HAP-1 (cell line): ENCODE measurements at regions not wholly inside any gene's neighbourhood (a gene's known extent, or its start where the extent isn't known, plus 50 kb on each side); places are given as distances from the start of the nearest gene placed in this dataset.

ENCODE experiments used
- DNase-seq, 2 experiments: peaks; one replicate each; pipeline ENCODE4 v3.0.0-alpha.2; 2016 to 2020; ENCODE audit warnings: low spot score in 2 of 2
- H3K27me3 ChIP-seq: fragments of 250-450 bp; sonication (Bioruptor Pico); 2 replicates; pipeline ENCODE4 v1.5.1; 2020; ENCODE audit warnings: low read depth, mild to moderate bottlenecking, moderate library complexity
- H3K36me3 ChIP-seq: fragments of 250-450 bp; sonication (Bioruptor Pico); replicated peaks from 2 replicates; pipeline ENCODE4 v1.5.1; 2020; ENCODE audit warnings: mild to moderate bottlenecking
- H3K4me1 ChIP-seq: fragments of 250-450 bp; sonication (Bioruptor Pico); 2 replicates; pipeline ENCODE4 v1.5.1; 2020; ENCODE audit warnings: mild to moderate bottlenecking
- H3K4me3 ChIP-seq: fragments of 250-450 bp; sonication (Bioruptor Pico); 2 replicates; pipeline ENCODE4 v1.5.1; 2020; ENCODE audit warnings: mild to moderate bottlenecking, moderate library complexity
- H3K9me3 ChIP-seq: fragments of 250-450 bp; sonication (Bioruptor Pico); 2 replicates; pipeline ENCODE4 v1.5.1; 2020; ENCODE audit warnings: mild to moderate bottlenecking, moderate library complexity
- in situ Hi-C: fragments of 300-500 bp; cut with MboI; formaldehyde crosslinking; loops from 3 replicates; pipeline ENCODE4 v1.14.3; 2020; ENCODE audit warnings: low sequenced_read_pairs, inconsistent platforms, mixed read lengths

DNA sequence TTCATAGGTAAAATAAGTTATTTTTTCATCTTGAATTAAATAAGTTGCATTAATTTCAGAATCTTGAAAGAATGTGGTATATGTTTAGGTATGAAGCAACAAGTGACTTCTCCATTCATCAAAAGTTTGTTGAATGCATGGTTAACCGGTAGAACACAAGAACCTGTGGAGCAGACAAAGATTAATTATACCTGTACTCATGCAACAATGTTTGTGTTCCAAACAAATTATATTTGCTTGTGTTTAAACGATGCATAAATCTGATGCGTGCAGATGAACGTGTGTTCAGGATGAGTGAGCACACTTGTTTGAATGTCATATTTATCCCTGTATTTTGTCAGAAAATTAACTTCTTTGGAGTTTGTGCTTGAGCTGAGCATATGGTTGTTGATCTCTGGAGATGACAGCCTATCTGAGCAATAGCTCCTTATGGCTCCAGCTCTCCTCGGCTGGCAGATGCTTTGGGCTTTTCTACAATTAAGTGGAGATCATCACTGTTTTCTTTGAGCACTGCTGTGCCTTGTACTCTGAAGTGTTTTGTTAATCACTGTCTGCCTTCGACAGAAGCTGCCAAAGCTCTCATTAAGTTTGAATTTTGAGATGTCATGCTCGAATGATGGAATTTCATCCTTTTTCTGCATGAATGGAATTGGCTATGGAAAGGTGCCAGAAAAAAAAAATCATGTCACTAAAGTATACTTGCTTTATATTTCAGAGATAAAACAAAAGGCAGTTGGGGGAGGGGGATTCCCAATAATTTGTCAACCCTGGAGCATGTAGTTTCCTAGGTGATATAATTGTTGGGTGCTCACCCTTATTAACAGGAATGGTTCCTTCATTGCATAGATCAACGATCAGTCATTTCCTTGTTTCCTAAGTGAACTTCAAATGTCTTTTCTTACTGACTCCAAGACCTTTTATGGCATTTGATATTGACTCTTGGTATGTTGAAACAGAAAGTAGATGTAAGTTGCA is 502.5 kb upstream of the ARRDC3 start:
- in situ Hi-C loops, result no loop called here
- DNase-seq, result no peak
- no peaks in the 10 kb centered on the region for H3K36me3 ChIP-seq

DNA sequence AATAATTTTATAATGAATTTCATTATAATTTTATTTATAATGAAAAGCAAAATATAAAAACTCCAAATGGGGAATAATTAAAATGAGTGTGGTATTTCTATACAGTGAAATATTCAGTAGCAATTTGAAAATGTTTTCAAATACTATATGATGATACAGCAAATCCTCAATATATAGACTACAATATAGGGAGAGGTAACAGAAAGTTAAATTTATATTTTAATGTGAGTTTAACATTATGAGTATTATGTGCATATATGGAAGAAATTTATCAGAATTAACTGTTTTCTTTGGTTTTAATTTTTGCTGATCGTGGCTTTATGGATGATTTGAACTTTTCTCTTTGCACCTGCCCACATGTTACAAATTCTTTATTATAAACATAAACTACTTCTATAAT is 500.9 kb upstream of the ARRDC3 start:
- no peaks in the 10 kb centered on the region for H3K36me3 ChIP-seq
- no peak overlapping the region for H3K4me3 ChIP-seq
- H3K4me1 ChIP-seq, result no peaks in the 10 kb centered on the region
- no peaks in the 10 kb centered on the region for H3K27me3 ChIP-seq
- DNase-seq, result no peak
- in situ Hi-C loops, result no loop called here
- no peaks in the 10 kb centered on the region for H3K9me3 ChIP-seq

More for the DNA sequence above, 502.5 kb upstream of the ARRDC3 start:
- H3K4me1 ChIP-seq, result no peaks in the 10 kb centered on the region
- H3K9me3 ChIP-seq, result no peaks in the 10 kb centered on the region
- H3K27me3 ChIP-seq, result no peaks in the 10 kb centered on the region
- H3K4me3 ChIP-seq, result no peak overlapping the region

DNA sequence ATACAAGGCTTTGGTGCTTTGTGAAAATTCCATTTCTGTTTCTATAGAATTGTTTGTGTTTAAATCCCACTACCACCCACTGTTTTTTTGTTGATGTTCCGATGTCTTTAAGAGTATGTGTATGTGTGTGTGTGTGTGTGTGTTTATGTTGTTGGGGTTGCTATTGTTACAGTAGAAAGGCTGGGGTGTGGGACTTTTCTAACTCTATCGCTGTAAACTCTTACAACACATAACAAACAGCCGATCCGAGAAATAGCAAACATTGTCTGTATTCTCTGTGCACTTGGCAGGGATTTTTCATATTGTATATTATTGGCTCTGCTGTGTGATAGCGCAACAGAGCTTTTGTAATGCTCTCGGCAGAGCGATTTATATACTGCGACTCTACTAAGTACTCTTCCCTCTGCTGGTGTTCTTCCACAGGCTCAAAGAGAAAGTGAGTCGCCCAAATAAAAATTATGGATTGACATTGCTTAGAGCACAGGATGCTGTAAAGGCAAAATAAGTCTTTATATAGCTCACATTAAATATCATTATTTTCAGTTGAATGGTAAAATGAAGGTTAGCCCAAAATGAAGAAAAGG is 492.2 kb upstream of the ARRDC3 start:
- H3K27me3 ChIP-seq, result no peaks in the 10 kb centered on the region; the same call in 1 of the 2 replicates
- H3K4me1 ChIP-seq, result no peaks in the 10 kb centered on the region
- H3K9me3 ChIP-seq, result no peaks in the 10 kb centered on the region
- no peaks in the 10 kb centered on the region for H3K36me3 ChIP-seq
- in situ Hi-C loops, result no loop called here
- no peak for DNase-seq
- H3K4me3 ChIP-seq, result no peak overlapping the region

DNA sequence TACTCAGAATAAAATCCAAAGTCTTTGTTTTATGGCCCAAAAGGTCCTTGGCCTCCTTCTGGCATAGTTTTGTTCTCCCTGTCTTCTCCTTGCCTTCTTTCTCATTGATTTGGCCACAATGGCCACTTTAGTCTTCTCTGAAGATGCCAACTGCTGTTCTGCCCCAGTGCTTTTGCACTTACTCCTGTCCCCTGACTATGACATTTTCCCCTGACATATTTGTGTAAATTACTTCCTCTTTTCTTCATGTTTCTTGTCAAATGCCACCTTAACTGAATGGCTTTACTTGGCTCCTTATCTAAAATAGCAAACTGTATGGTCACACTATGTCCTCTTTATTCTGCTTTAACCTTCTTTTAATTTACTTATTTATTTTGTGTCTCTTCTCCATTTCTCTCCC is 484.7 kb upstream of the ARRDC3 start:
- Histone ChIP-seq H3K4me1 (no peaks in the 10 kb centered on the region; the same call in none of the 2 replicates), H3K36me3 (no peaks in the 10 kb centered on the region), H3K4me3 (no peak overlapping the region), H3K9me3 (no peaks in the 10 kb centered on the region), H3K27me3 (no peaks in the 10 kb centered on the region)
- no peak for DNase-seq
- in situ Hi-C loops, result no loop called here

DNA sequence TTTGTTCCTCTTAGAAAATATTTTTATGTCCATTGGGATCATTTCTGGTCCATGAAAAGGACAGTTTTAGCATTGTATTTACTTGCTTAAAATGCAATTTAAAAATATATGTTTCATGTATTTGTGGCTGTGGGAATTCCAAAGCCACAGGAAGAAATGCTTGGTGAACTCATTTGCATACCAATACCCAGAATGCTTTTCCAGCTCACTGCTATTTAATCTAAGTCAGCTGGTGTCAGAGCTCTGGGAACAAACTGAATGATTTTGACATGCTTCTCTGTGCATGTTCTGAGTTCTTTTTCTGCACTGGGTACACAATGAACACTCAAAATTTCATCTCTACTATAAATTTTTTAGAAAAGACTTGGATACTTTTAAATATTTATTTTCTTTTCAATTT is 482.8 kb upstream of the ARRDC3 start:
- Histone ChIP-seq H3K36me3 (no peaks in the 10 kb centered on the region), H3K4me3 (no peak overlapping the region), H3K9me3 (no peaks in the 10 kb centered on the region), H3K4me1 (no peaks in the 10 kb centered on the region; the same call in none of the 2 replicates), H3K27me3 (no peaks in the 10 kb centered on the region)
- in situ Hi-C loops, result no loop called here
- peak in 1 of 2 experiments; percentile 17 for DNase-seq

DNA sequence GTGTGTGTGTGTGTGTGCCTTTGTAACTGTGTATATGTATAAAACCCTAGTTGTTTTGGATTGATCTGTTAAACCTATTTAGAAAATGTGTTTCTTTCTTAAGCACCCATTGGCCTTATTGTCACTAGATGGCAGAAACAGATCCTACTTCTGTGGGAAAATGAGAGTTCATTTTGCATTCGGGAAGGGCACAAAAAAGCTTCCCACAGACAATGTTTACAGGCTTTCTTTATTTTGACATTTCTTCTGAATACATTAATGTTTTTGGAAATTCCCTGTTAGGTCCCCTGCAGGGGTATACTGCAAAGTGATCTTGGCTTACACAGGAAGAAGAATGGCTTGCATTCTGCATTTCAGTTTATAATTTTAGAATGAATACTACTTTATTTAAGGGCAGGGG is 481.8 kb upstream of the ARRDC3 start:
- Histone ChIP-seq H3K27me3 (no peaks in the 10 kb centered on the region), H3K4me3 (no peak overlapping the region), H3K36me3 (no peaks in the 10 kb centered on the region), H3K9me3 (no peaks in the 10 kb centered on the region), H3K4me1 (no peaks in the 10 kb centered on the region; the same call in none of the 2 replicates)
- DNase-seq, result no peak
- in situ Hi-C loops, result no loop called here

DNA sequence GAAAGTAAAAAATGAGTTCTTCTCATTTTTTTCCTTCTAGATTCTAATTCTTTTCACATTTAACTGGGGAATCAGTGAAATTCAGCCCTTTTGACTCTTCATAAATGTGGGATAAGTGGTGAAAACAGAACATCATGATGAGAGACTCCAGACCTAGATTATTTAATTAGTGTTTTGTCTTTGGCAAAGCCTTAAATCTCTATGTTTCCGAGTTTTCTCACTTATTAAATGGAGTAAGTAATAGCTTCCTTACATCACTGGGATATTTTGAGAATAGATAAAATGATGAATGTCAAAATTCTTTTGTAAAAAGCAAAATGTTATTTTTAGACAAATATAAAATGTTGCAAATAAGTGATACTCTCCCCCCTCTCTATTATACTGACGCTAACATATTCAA is 468.6 kb upstream of the ARRDC3 start:
- no peak for DNase-seq
- H3K27me3 ChIP-seq, result no peaks in the 10 kb centered on the region
- H3K4me3 ChIP-seq, result no peak overlapping the region
- H3K9me3 ChIP-seq, result no peaks in the 10 kb centered on the region
- H3K4me1 ChIP-seq, result no peaks in the 10 kb centered on the region
- H3K36me3 ChIP-seq, result no peaks in the 10 kb centered on the region
- in situ Hi-C loops, result no loop called here

DNA sequence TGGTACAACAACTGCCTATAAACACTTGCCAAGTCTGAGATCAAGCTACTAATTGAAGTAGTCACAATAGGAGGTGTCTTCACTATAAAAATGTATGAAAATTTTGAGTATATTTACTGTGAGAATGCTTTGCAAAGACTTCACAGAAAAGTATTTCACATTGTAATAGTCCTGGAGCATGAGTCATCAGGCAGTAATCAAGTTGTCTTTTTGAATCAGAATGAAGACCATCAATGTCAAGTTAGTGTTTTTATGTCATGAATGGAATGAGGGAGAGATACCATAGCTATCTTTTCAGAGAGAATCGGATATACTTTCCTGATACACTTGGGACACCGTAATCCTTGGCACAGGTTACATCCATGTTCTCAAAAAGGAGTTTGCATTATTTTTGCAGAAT is 466.9 kb upstream of the ARRDC3 start:
- no peaks in the 10 kb centered on the region for H3K4me1 ChIP-seq
- no peak for DNase-seq
- no peak overlapping the region for H3K4me3 ChIP-seq
- in situ Hi-C loops, result no loop called here
- no peaks in the 10 kb centered on the region for H3K27me3 ChIP-seq
- H3K36me3 ChIP-seq, result no peaks in the 10 kb centered on the region
- no peaks in the 10 kb centered on the region for H3K9me3 ChIP-seq

DNA sequence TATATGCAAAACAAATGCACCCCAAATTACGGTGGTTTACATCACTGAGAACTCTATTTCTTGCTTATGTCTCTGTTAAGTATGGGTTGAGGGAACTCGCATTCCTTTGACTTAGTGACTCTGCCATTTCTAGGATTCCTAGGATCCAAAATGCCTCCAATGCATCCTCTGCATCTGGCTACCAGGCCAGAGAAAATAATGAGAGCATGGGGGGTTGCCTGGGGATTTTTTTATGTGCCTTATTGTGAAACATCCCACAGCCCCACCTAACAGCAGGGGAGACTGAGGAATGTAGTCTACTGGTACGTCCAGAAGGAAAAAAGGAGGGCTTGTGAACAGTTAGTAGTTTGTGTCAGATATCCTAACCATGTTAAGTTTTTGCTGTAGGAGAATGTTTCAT is 466.0 kb upstream of the ARRDC3 start:
- no peaks in the 10 kb centered on the region for H3K27me3 ChIP-seq
- in situ Hi-C loops, result no loop called here
- no peak for DNase-seq
- no peak overlapping the region for H3K4me3 ChIP-seq
- no peaks in the 10 kb centered on the region for H3K36me3 ChIP-seq
- H3K4me1 ChIP-seq, result no peaks in the 10 kb centered on the region
- H3K9me3 ChIP-seq, result no peaks in the 10 kb centered on the region

DNA sequence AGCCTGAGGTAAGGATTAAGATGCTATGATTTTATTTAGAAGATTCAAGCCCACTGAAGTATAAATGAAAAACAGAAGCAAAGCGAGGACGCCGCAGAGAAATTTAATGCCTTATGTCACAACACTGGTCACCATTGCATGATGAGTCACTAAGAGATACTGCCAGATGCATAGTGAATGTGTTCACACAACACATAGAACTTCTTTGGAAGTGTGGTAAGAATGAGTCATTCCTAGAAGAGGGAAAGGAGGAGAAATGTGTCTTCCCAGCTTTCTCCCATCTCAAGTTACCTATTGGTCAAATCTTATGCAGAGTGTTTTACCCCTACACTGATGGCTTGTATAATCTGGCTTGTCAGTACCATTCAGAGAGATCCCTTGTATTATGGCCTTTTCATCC is 465.3 kb upstream of the ARRDC3 start:
- H3K36me3 ChIP-seq, result no peaks in the 10 kb centered on the region
- in situ Hi-C loops, result no loop called here
- no peaks in the 10 kb centered on the region for H3K27me3 ChIP-seq
- no peaks in the 10 kb centered on the region for H3K4me1 ChIP-seq
- H3K9me3 ChIP-seq, result no peaks in the 10 kb centered on the region
- DNase-seq, result no peak
- no peak overlapping the region for H3K4me3 ChIP-seq

DNA sequence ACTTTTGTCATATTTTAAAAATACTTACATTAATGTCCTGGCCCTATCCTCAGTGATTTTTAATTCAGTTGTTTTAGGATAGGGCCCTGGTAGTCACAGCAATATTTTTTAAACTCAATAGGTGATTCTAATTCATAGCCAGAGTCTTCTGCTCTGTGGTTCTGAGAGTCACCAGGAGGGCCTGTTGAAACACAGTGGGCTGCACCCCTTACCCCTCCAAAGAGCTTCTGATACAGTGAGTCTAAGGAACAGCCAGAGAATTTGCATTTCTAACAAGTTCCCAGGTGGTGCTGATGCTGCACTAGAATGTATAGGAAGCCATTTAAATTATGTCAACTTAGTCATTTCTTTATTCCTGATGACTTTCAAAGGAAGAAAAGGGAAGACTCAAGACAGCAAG is 458.3 kb upstream of the ARRDC3 start:
- DNase-seq, result no peak
- Histone ChIP-seq H3K9me3 (no peaks in the 10 kb centered on the region), H3K4me3 (no peak overlapping the region), H3K4me1 (peaks cover 5% of the 10 kb centered on the region), H3K27me3 (no peaks in the 10 kb centered on the region), H3K36me3 (no peaks in the 10 kb centered on the region)
- in situ Hi-C loops, result no loop called here

DNA sequence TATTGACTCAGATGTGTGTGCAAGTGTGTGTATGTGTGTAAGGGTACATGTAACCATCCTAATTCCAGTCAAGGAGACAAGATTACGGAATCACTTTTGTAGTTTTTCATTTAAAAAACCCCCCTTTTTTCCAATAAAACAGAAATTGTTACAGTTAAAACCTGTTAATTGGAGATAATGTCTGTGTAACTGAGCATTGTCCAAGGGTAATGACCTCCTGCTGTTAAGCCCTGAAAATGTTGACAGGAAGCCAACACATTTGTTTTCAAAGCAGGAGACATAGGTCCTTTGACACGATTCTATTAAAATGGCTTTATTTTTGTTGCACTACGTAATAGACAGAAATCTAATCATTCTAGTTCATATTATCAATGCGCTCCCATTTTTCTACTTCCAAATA is 457.3 kb upstream of the ARRDC3 start:
- Histone ChIP-seq H3K4me1 (peaks cover 5% of the 10 kb centered on the region), H3K4me3 (no peak overlapping the region), H3K9me3 (no peaks in the 10 kb centered on the region), H3K36me3 (no peaks in the 10 kb centered on the region), H3K27me3 (no peaks in the 10 kb centered on the region)
- in situ Hi-C loops, result no loop called here
- peak in 1 of 2 experiments; percentile 8 for DNase-seq

DNA sequence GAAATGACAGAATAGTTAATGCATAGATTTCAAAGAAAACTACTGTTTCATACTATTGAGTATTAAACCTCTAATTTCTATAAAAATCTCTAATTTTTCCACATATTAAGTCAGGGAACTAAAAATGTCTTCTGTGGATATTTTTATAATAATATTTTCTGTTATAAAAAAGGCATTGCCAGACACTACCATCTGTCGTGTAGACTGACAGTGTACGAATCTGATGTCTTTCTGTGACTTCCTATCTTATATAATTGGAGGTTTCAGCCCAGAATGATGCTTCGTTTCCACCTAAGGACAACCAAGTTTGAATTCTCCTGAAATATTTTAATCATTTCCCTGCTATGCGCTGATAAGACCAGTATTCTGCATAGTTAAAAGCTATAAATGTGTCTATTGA is 456.6 kb upstream of the ARRDC3 start:
- Histone ChIP-seq H3K9me3 (no peaks in the 10 kb centered on the region), H3K4me3 (no peak overlapping the region), H3K27me3 (no peaks in the 10 kb centered on the region), H3K36me3 (no peaks in the 10 kb centered on the region), H3K4me1 (peaks cover 5% of the 10 kb centered on the region)
- DNase-seq, result no peak
- in situ Hi-C loops, result no loop called here

DNA sequence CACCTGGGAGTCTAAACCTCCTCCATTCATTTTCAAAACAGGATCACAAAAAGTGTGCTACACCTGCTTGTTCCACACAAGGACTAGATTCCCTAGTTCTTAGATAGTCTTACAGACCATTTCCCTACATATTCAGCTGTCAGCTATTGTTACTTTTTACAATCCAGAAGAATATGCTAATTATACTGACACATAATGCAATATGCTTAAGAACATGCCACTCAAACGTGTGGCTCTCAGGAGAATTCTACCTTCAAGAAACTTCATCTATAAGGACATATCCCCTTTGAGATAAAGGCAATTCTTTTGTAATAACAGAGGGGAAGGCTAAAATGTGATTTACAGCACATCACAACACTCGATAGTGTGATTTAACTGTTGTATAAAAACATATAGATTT is 456.1 kb upstream of the ARRDC3 start:
- no peak overlapping the region for H3K4me3 ChIP-seq
- H3K9me3 ChIP-seq, result no peaks in the 10 kb centered on the region
- H3K4me1 ChIP-seq, result peaks cover 5% of the 10 kb centered on the region
- in situ Hi-C loops, result no loop called here
- H3K36me3 ChIP-seq, result no peaks in the 10 kb centered on the region
- H3K27me3 ChIP-seq, result no peaks in the 10 kb centered on the region
- DNase-seq, result peak in 1 of 2 experiments; percentile 32
